HG03025 (cell line): ENCODE measurements at regions not wholly inside any gene's neighbourhood (a gene's known extent, or its start where the extent isn't known, plus 50 kb on each side); places are given as distances from the start of the nearest gene placed in this dataset.

Experiments used
- ATAC-seq: cut with Tn5 transposase; IDR thresholded peaks from one replicate; pipeline ENCODE4 v1.9.1; 2021; ENCODE audit warnings: mild to moderate bottlenecking, moderate library complexity; ENCODE audit not compliant: unreplicated experiment, low FRiP score

GRCh38 chr10:78184851-78185692 lies 151.4 kb downstream of the RPS24 start:
- ATAC-seq = no peak

GRCh38 chr10:78185693-78186055 lies 152.0 kb downstream of the RPS24 start:
- no peak for ATAC-seq

GRCh38 chr10:78186572-78186971 lies 152.9 kb downstream of the RPS24 start:
- ATAC-seq = no peak

- ATAC-seq = no peak
Observed at GRCh38 chr10:78187371-78187770, 153.7 kb downstream of the RPS24 start.

GRCh38 chr10:78188446-78188845 lies 154.8 kb downstream of the RPS24 start:
- ATAC-seq = no peak

GRCh38 chr10:78190051-78190825 lies 156.6 kb downstream of the RPS24 start:
- no peak for ATAC-seq

- no peak for ATAC-seq
Observed at GRCh38 chr10:78191301-78191700, 157.6 kb downstream of the RPS24 start.

- ATAC-seq = no peak
Observed at GRCh38 chr10:78193189-78193588, 159.5 kb downstream of the RPS24 start.

- no peak for ATAC-seq
Observed at GRCh38 chr10:78194050-78194449, 160.4 kb downstream of the RPS24 start.

- ATAC-seq = no peak
Observed at GRCh38 chr10:78194539-78195402, 161.1 kb downstream of the RPS24 start.

- ATAC-seq = no peak
Observed at GRCh38 chr10:78196396-78196795, 162.7 kb downstream of the RPS24 start.

GRCh38 chr10:78196964-78197363 lies 163.3 kb downstream of the RPS24 start:
- ATAC-seq = no peak

GRCh38 chr10:78197628-78198272 lies 164.1 kb downstream of the RPS24 start:
- ATAC-seq = no peak

- ATAC-seq = no peak
Observed at GRCh38 chr10:78199005-78199725, 165.5 kb downstream of the RPS24 start.

- ATAC-seq = no peak
Observed at GRCh38 chr10:78199759-78200158, 166.1 kb downstream of the RPS24 start.

- ATAC-seq = no peak
Observed at GRCh38 chr10:78200686-78201085, 167.0 kb downstream of the RPS24 start.

GRCh38 chr10:78202386-78202785 lies 168.7 kb downstream of the RPS24 start:
- ATAC-seq = no peak

- ATAC-seq = no peak
Observed at GRCh38 chr10:78203915-78204818, 170.5 kb downstream of the RPS24 start.
